Loucy (cell line): ENCODE measurements at regions not wholly inside any gene's neighbourhood (a gene's known extent, or its start where the extent isn't known, plus 50 kb on each side); places are given as distances from the start of the nearest gene placed in this dataset.
A peak's percentile ranks its signal among the peaks of the same experiment; 100 is the strongest.

Experiments
- H2AFZ ChIP-seq: fragments of 200-600 bp; sonication (generic); 2 replicates; pipeline ENCODE4 v1.6.0; 2016; ENCODE audit warnings: antibody characterized with exemption, mild to moderate bottlenecking, low read length, moderate library complexity
- H3F3A ChIP-seq: fragments of 200-600 bp; 2 replicates; pipeline ENCODE4 v1.6.0; 2016; ENCODE audit warnings: antibody characterized with exemption, low read depth, mild to moderate bottlenecking
- H3K27me3 ChIP-seq: fragments of 200-600 bp; sonication (generic); 2 replicates; pipeline ENCODE4 v1.6.1; 2014; ENCODE audit warnings: low read length, mild to moderate bottlenecking; ENCODE audit not compliant: insufficient read depth, poor library complexity, severe bottlenecking
- H3K36me3 ChIP-seq: fragments of 200-600 bp; sonication (generic); 2 replicates; pipeline ENCODE4 v1.6.1; 2016; ENCODE audit warnings: low read length; ENCODE audit not compliant: insufficient read depth
- H3K4me1 ChIP-seq: fragments of 200-600 bp; sonication (generic); 2 replicates; pipeline ENCODE4 v1.5.1; 2014; ENCODE audit warnings: low read length, mild to moderate bottlenecking; ENCODE audit not compliant: insufficient read depth, poor library complexity, severe bottlenecking
- H3K4me2 ChIP-seq: fragments of 200-600 bp; sonication (generic); 2 replicates; pipeline ENCODE4 v1.6.0; 2014; ENCODE audit warnings: antibody characterized with exemption, low read length, low read depth, mild to moderate bottlenecking; ENCODE audit not compliant: poor library complexity, severe bottlenecking
- H3K4me3 ChIP-seq: fragments of 200-600 bp; sonication (generic); 2 replicates; pipeline ENCODE4 v1.5.1; 2014; ENCODE audit warnings: low read length, mild to moderate bottlenecking, mixed read lengths; ENCODE audit not compliant: poor library complexity, severe bottlenecking
- H3K79me2 ChIP-seq: fragments of 200-600 bp; sonication (generic); 2 replicates; pipeline ENCODE4 v1.6.1; 2014; ENCODE audit warnings: low read length; ENCODE audit not compliant: insufficient read depth
- H3K9ac ChIP-seq: fragments of 200-600 bp; sonication (generic); 2 replicates; pipeline ENCODE4 v1.6.0; 2014; ENCODE audit warnings: mild to moderate bottlenecking, low read depth, low read length, moderate library complexity; ENCODE audit not compliant: poor library complexity, severe bottlenecking
- H3K9me2 ChIP-seq: fragments of 200-600 bp; sonication (generic); replicated peaks from 2 replicates; pipeline ENCODE4 v1.6.1; 2016; ENCODE audit warnings: low read depth, low read length, mixed read lengths
- H3K9me3 ChIP-seq: fragments of 200-600 bp; sonication (generic); 2 replicates; pipeline ENCODE4 v1.6.1; 2014; ENCODE audit warnings: mild to moderate bottlenecking, antibody characterized with exemption, low read length, low read depth; ENCODE audit not compliant: insufficient read depth
- H4K20me1 ChIP-seq: fragments of 200-600 bp; sonication (generic); 2 replicates; pipeline ENCODE4 v1.6.0; 2014; ENCODE audit warnings: antibody characterized with exemption, low read length, mild to moderate bottlenecking; ENCODE audit not compliant: insufficient read depth, poor library complexity, severe bottlenecking
- CTCF ChIP-seq: fragments of 200-600 bp; sonication (generic); conservative IDR thresholded peaks from 2 replicates; pipeline ENCODE4 v1.5.1; 2014; ENCODE audit warnings: mild to moderate bottlenecking, antibody characterized with exemption, low read length
- EZH2phosphoT487 ChIP-seq: fragments of 200-600 bp; IDR thresholded peaks from 2 replicates; pipeline ENCODE4 v1.6.1; 2018; ENCODE audit warnings: antibody characterized with exemption, mild to moderate bottlenecking, moderate library complexity, borderline replicate concordance

- Histone ChIP-seq H3K4me2 (no peak overlapping the region), H3K36me3 (no peaks in the 10 kb centered on the region)
Observed at GRCh38 chr2:60116161-60116875, 437.1 kb downstream of the BCL11A start.

GRCh38 chr2:60109744-60110143, 443.7 kb downstream of the BCL11A start:
- no peak overlapping the region for H3K4me3 ChIP-seq
- H3K4me1 ChIP-seq, result peaks cover 5% of the 10 kb centered on the region
- H3K9me2 ChIP-seq, result no peaks in the 10 kb centered on the region
- no peaks in the 10 kb centered on the region for H3K27me3 ChIP-seq
- 0 out of 2 replicates have a peak, but pooled peaks have one; percentile 19 for TF ChIP-seq CTCF
- TF ChIP-seq EZH2phosphoT487, result no peak
- no peaks in the 10 kb centered on the region for H3F3A ChIP-seq
- no peak overlapping the region for H3K9ac ChIP-seq
- no peaks in the 10 kb centered on the region for H3K9me3 ChIP-seq
- H3K4me2 ChIP-seq, result no peak overlapping the region
- H4K20me1 ChIP-seq, result no peaks in the 10 kb centered on the region
- no peaks in the 10 kb centered on the region for H3K36me3 ChIP-seq
- H3K79me2 ChIP-seq, result no peaks in the 10 kb centered on the region
- no peak overlapping the region for H2AFZ ChIP-seq

More at GRCh38 chr2:60116161-60116875, 437.1 kb downstream of the BCL11A start:
- no peaks in the 10 kb centered on the region for H3K79me2 ChIP-seq
- H3K27me3 ChIP-seq, result no peaks in the 10 kb centered on the region
- no peak overlapping the region for H3K4me3 ChIP-seq
- H3K9me2 ChIP-seq, result no peaks in the 10 kb centered on the region
- no peaks in the 10 kb centered on the region for H3K4me1 ChIP-seq
- H3K9ac ChIP-seq, result no peak overlapping the region
- no peak overlapping the region for H2AFZ ChIP-seq
- H3K9me3 ChIP-seq, result no peaks in the 10 kb centered on the region; the same call in 1 of the 2 replicates
- no peaks in the 10 kb centered on the region for H4K20me1 ChIP-seq
- no peak for TF ChIP-seq EZH2phosphoT487
- TF ChIP-seq CTCF, result no peak
- H3F3A ChIP-seq, result no peaks in the 10 kb centered on the region

- no peak overlapping the region for H3K4me3 ChIP-seq
- H3K4me2 ChIP-seq, result no peak overlapping the region
- no peaks in the 10 kb centered on the region for H3K9me3 ChIP-seq
- no peaks in the 10 kb centered on the region for H4K20me1 ChIP-seq
- no peak overlapping the region for H3K9ac ChIP-seq
- H3K9me2 ChIP-seq, result no peaks in the 10 kb centered on the region
- TF ChIP-seq CTCF (no peak), EZH2phosphoT487 (no peak)
- H3K4me1 ChIP-seq, result peaks cover 5% of the 10 kb centered on the region
- H3F3A ChIP-seq, result no peaks in the 10 kb centered on the region
- H2AFZ ChIP-seq, result no peak overlapping the region
- no peaks in the 10 kb centered on the region for H3K36me3 ChIP-seq
- H3K79me2 ChIP-seq, result no peaks in the 10 kb centered on the region
- H3K27me3 ChIP-seq, result no peaks in the 10 kb centered on the region
Observed at GRCh38 chr2:60106836-60107529, 446.5 kb downstream of the BCL11A start.
